Ascending aorta (tissue), 2 donors: ENCODE measurements at regions not wholly inside any gene's neighbourhood (a gene's known extent, or its start where the extent isn't known, plus 50 kb on each side); places are given as distances from the start of the nearest gene placed in this dataset.

Source experiments
- DNase-seq, 2 donors: peaks; one replicate each; pipeline ENCODE4 v3.0.0-alpha.2; 2019; ENCODE audit warnings: low spot score in 2 of 2
- H3K27ac ChIP-seq, 2 donors: fragments of 200-600 bp; sonication (generic); one replicate each; pipeline ENCODE4 v1.5.1; 2016 to 2017; ENCODE audit warnings: mild to moderate bottlenecking in 1 of 2
- H3K27me3 ChIP-seq: fragments of 200-600 bp; sonication (generic); one replicate; pipeline ENCODE4 v1.5.1; 2017
- H3K36me3 ChIP-seq, 2 donors: fragments of 200-600 bp; sonication (generic); one replicate each; pipeline ENCODE4 v1.5.1; 2016
- H3K4me1 ChIP-seq, 2 donors: fragments of 200-600 bp; sonication (generic); one replicate each; pipeline ENCODE4 v1.5.1; 2016 to 2017; ENCODE audit warnings: mild to moderate bottlenecking in 1 of 2
- H3K4me3 ChIP-seq, 2 donors: fragments of 200-600 bp; sonication (generic); one replicate each; pipeline ENCODE4 v1.5.1; 2016 to 2017; ENCODE audit warnings: mild to moderate bottlenecking in 1 of 2
- H3K9me3 ChIP-seq, 2 donors: fragments of 200-600 bp; sonication (generic); one replicate each; pipeline ENCODE4 v1.5.1; 2016
- intact Hi-C: fragments of 100-400 bp; cut with DNase I; formaldehyde crosslinking; loops from one replicate; pipeline ENCODE4 v1.15.1; 2023
- TF ChIP-seq, protein P1 (sequence below), 3 experiments: fragments of 200-600 bp in 2 of 3; fragments of 450-650 bp in 1 of 3; sonication (generic) in 2 of 3; IDR thresholded peaks; one replicate each; pipeline ENCODE4 v1.5.1; 2016 to 2019; ENCODE audit warnings: antibody characterized with exemption in 3 of 3, mild to moderate bottlenecking in 1 of 3, moderate library complexity in 1 of 3

DNA sequence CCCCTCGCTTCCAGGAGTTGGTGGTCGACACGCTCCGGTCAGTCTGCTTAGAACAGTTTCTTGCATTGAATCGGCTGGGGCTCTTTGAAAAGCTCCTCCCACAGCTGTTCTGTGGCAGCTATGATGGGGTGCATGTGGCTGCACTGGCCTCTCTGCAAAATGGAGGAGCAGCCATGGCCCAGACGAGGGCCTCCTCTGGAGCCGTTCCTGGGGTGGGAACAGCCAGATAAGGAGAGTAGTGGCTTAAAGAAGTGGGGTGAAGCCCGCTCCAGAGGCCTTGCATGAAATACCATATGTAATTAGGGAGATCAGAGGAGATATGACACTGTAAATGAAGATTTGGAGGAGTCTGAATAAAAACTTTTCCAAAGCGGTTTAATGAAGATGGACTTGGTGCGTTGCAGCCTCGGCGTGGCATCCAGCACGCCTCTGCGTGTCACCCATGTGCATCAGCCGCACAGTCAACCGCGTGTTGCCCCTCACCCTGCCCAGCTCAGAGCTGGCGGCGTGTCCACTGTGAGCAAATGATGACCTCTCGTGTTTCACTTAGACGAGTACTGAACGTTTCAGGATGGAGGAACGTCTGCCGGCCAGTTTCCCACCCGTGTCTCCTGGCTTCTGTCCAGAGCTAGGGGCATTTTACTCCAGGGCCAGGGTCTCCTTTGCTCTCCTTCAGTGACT is 199.2 kb downstream of the TEX29 start:
- Histone ChIP-seq H3K9me3 (no peaks in the 10 kb centered on the region), H3K36me3 (no peaks in the 10 kb centered on the region), H3K4me3 (no peak overlapping the region), H3K4me1 (no peaks in the 10 kb centered on the region), H3K27me3 (no peaks in the 10 kb centered on the region), H3K27ac (no peak overlapping the region)
- intact Hi-C loops: no loop called here
- no peak for DNase-seq
- TF ChIP-seq, protein P1, sequence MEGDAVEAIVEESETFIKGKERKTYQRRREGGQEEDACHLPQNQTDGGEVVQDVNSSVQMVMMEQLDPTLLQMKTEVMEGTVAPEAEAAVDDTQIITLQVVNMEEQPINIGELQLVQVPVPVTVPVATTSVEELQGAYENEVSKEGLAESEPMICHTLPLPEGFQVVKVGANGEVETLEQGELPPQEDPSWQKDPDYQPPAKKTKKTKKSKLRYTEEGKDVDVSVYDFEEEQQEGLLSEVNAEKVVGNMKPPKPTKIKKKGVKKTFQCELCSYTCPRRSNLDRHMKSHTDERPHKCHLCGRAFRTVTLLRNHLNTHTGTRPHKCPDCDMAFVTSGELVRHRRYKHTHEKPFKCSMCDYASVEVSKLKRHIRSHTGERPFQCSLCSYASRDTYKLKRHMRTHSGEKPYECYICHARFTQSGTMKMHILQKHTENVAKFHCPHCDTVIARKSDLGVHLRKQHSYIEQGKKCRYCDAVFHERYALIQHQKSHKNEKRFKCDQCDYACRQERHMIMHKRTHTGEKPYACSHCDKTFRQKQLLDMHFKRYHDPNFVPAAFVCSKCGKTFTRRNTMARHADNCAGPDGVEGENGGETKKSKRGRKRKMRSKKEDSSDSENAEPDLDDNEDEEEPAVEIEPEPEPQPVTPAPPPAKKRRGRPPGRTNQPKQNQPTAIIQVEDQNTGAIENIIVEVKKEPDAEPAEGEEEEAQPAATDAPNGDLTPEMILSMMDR (IDR thresholded peaks at IDR 0.05): no peak

- no peak for DNase-seq
- Histone ChIP-seq H3K4me3 (no peak overlapping the region), H3K9me3 (no peaks in the 10 kb centered on the region), H3K4me1 (no peaks in the 10 kb centered on the region), H3K36me3 (no peaks in the 10 kb centered on the region), H3K27ac (no peak overlapping the region), H3K27me3 (no peaks in the 10 kb centered on the region)
- intact Hi-C loops: no loop called here
- TF ChIP-seq, protein P1 (IDR thresholded peaks at IDR 0.05): no peak
These were observed 200.6 kb downstream of the TEX29 start for GRCh38 chr13:111521030-111521429.

DNA sequence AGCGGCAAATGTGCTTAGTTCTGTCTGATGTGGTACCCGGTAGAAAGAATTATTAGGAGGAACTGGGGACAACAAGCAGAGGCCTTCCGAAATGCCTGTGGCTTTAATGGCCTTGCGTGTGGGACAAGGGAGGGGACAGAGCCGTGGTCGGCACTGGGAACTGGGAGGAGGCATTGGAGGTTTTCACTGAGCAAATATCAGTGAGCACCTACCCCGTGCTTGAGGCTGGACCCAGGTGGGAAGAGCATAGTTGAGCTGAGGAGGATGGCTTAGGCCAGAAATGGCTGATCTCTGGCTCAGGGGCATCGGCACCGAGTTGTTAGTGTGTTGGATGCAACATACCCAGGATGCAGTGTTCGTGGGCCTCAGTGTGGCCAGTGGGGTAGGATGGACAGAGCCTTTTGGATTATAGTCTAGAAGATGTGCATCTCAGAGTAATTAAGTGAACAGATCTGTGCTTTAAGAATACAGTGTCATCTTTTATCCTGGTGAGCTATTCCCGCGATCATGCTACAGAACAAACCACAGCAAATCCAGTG is 201.3 kb downstream of the TEX29 start:
- TF ChIP-seq, protein P1 (IDR thresholded peaks at IDR 0.05): no peak
- DNase-seq: no peak
- H3K4me1 ChIP-seq: no peaks in the 10 kb centered on the region
- no peak overlapping the region for H3K27ac ChIP-seq
- no peaks in the 10 kb centered on the region for H3K9me3 ChIP-seq
- no peaks in the 10 kb centered on the region for H3K27me3 ChIP-seq
- H3K36me3 ChIP-seq: no peaks in the 10 kb centered on the region
- intact Hi-C loops: no loop called here
- H3K4me3 ChIP-seq: no peak overlapping the region

DNA sequence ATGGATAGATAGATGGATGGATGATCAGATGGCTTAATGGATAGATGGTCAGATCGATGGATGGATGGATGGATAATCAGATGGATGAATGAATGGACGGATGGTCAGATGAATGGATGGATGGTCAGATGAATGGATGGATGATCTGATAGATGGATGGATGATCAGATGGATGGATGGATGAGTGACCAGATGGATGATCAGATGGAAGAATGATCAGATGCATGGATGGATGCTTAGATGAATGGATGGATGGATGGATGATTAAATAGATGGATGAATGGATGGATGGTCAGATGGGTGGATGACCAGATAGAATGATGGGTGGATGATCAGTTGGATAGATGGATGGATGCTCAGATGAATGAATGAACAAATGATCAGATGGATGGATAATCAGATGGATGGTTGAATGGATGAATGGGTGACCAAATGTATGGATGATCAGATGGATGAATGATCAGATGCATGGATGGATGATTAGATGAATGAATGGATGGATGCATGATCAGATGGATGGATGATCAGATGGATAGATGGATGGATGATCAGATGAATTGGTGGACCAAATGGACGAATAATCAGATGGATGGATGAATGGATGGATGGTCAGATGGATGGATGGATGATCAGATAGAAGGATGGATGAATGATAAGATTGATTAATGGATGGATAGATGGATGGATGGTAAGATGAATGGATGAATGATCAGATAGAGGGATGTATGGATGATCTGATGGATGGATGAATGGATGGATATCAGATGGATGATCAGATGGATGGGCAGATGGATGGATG is 205.1 kb downstream of the TEX29 start:
- no peak overlapping the region for H3K27ac ChIP-seq
- no peaks in the 10 kb centered on the region for H3K4me1 ChIP-seq
- no peaks in the 10 kb centered on the region for H3K27me3 ChIP-seq
- no peaks in the 10 kb centered on the region for H3K36me3 ChIP-seq
- H3K4me3 ChIP-seq: no peak overlapping the region
- no peak for DNase-seq
- no peaks in the 10 kb centered on the region for H3K9me3 ChIP-seq
- TF ChIP-seq, protein P1 (IDR thresholded peaks at IDR 0.05): no peak
- intact Hi-C loops: no loop called here

GRCh38 chr13:111526922-111527321 is 206.5 kb downstream of the TEX29 start:
- no peak for DNase-seq
- TF ChIP-seq, protein P1 (IDR thresholded peaks at IDR 0.05): no peak
- no peaks in the 10 kb centered on the region for H3K36me3 ChIP-seq
- no peaks in the 10 kb centered on the region for H3K9me3 ChIP-seq
- H3K27me3 ChIP-seq: no peaks in the 10 kb centered on the region
- H3K4me3 ChIP-seq: no peak overlapping the region
- H3K27ac ChIP-seq: no peak overlapping the region
- intact Hi-C loops: no loop called here
- no peaks in the 10 kb centered on the region for H3K4me1 ChIP-seq
